GM12878 (cell line): ENCODE measurements at regions not wholly inside any gene's neighbourhood (a gene's known extent, or its start where the extent isn't known, plus 50 kb on each side); places are given as distances from the start of the nearest gene placed in this dataset.

Experiments used
- ATAC-seq: fragments of 200-7000 bp; cut with Tn5 transposase; 3 replicates; pipeline ENCODE4 v1.9.1; 2020; ENCODE audit warnings: mild to moderate bottlenecking, moderate library complexity
- BruUV-seq: library from RNA; stranded (reverse); fragments of 400-500 nt; replicated peaks from 2 replicates; lab custom pipeline; 2021; lab: Mats Ljungman, UMichigan
- CTCF ChIA-PET: fragments of 300-600 bp; sonication (Branson Sonifier 250); formaldehyde crosslinking; extraction: SDS; loops from one replicate; lab custom pipeline; 2021; ENCODE audit warnings: inconsistent platforms; lab: Yijun Ruan, JAX
- POLR2A ChIA-PET: fragments of 350-600 bp; formaldehyde crosslinking; extraction: SDS; loops from one replicate; lab custom pipeline; 2021; ENCODE audit warnings: inconsistent platforms; lab: Charles Lee
- RAD21 ChIA-PET: fragments of 300-600 bp; sonication (Branson Sonifier 250); formaldehyde crosslinking; loops from one replicate; lab custom pipeline; 2023; ENCODE audit warnings: antibody characterized with exemption; ENCODE audit not compliant: unreplicated experiment; lab: Charles Lee
- SMC1A ChIA-PET: fragments of 300-600 bp; sonication (Branson Sonifier 250); formaldehyde crosslinking; loops from one replicate; lab custom pipeline; 2023; ENCODE audit not compliant: unreplicated experiment, uncharacterized antibody; lab: Charles Lee
- DNase-seq: peaks from one replicate; pipeline ENCODE4 v3.0.0-alpha.2; 2011; ENCODE audit warnings: low read depth, low spot score
- FAIRE-seq: peaks from 3 replicates; lab custom pipeline; 2011; peaks lifted over from hg19 to GRCh38; lab: Jason Lieb, UNC
- H2AFZ ChIP-seq: 2 replicates; pipeline ENCODE4 v1.6.0; 2011; ENCODE audit warnings: low read depth, low read length, control low read depth; ENCODE audit not compliant: control insufficient read depth
- H3K27ac ChIP-seq: 2 replicates; pipeline ENCODE4 v1.5.1; 2011; ENCODE audit warnings: control low read depth; ENCODE audit not compliant: control insufficient read depth, insufficient read depth
- H3K27me3 ChIP-seq, 2 experiments: replicated peaks in 1 of 2; 2 replicates each; pipeline versions ENCODE4 v1.6.0 to v1.6.1; 2011; ENCODE audit warnings: low read length in 1 of 2; ENCODE audit not compliant: control insufficient read depth in 2 of 2, insufficient read depth in 2 of 2
- H3K36me3 ChIP-seq, 2 experiments: 2 replicates each; pipeline ENCODE4 v1.5.1; 2011; ENCODE audit warnings: low read length in 1 of 2; ENCODE audit not compliant: control insufficient read depth in 2 of 2, insufficient read depth in 2 of 2
- H3K4me1 ChIP-seq: 2 replicates; pipeline ENCODE4 v1.6.1; 2011; ENCODE audit warnings: mild to moderate bottlenecking, low read length, moderate library complexity, mixed read lengths; ENCODE audit not compliant: control insufficient read depth, insufficient read depth
- H3K4me2 ChIP-seq: 2 replicates; pipeline ENCODE4 v1.6.0; 2011; ENCODE audit warnings: control low read depth; ENCODE audit not compliant: control insufficient read depth, insufficient read depth
- H3K4me3 ChIP-seq: fragments of 200-600 bp; sonication (generic); 2 replicates; pipeline ENCODE4 v1.5.1; 2016
- H3K79me2 ChIP-seq: 2 replicates; pipeline ENCODE4 v1.6.0; 2011; ENCODE audit warnings: low read length; ENCODE audit not compliant: control insufficient read depth, insufficient read depth
- H3K9ac ChIP-seq: 2 replicates; pipeline ENCODE4 v1.8.0; 2011; ENCODE audit warnings: low read length, control low read depth, mixed read lengths; ENCODE audit not compliant: control insufficient read depth, insufficient read depth
- H3K9me3 ChIP-seq: replicated peaks from 3 replicates; pipeline ENCODE4 v1.5.1; 2011; ENCODE audit warnings: mild to moderate bottlenecking, low read length; ENCODE audit not compliant: control insufficient read depth, insufficient read depth
- H4K20me1 ChIP-seq: 2 replicates; pipeline ENCODE4 v1.6.0; 2011; ENCODE audit not compliant: control insufficient read depth, insufficient read depth
- ATF7 ChIP-seq: fragments of 450-650 bp; IDR thresholded peaks from 2 replicates; pipeline ENCODE4 v1.6.1; 2016; ENCODE audit warnings: low read depth, mild to moderate bottlenecking
- BHLHE40 ChIP-seq, 2 experiments: fragments of 450-650 bp in 1 of 2; IDR thresholded peaks; 2 replicates each; pipeline ENCODE4 v1.6.1; 2011 to 2017; ENCODE audit warnings: low read depth in 2 of 2, borderline replicate concordance in 1 of 2, improper control_type of control experiment in 1 of 2, low read length in 1 of 2, mild to moderate bottlenecking in 1 of 2
- EED ChIP-seq: sonication (generic); IDR thresholded peaks from 2 replicates; pipeline ENCODE4 v1.6.1; 2016; ENCODE audit warnings: antibody characterized with exemption, low read depth
- EGR1 ChIP-seq, 2 experiments: IDR thresholded peaks; 1 replicate in 1 of 2; 2 replicates in 1 of 2; pipeline ENCODE4 v1.6.1; 2011 to 2012; ENCODE audit warnings: low read depth in 2 of 2, low read length in 2 of 2, borderline replicate concordance in 1 of 2, mild to moderate bottlenecking in 1 of 2, moderate library complexity in 1 of 2
- ETV6 ChIP-seq, 2 experiments: fragments of 450-650 bp in 1 of 2; IDR thresholded peaks in 1 of 2; conservative IDR thresholded peaks in 1 of 2; 2 replicates each; pipeline ENCODE4 v1.6.1; 2014; ENCODE audit warnings: antibody characterized with exemption in 1 of 2, borderline replicate concordance in 1 of 2, low read depth in 1 of 2, mild to moderate bottlenecking in 1 of 2, moderate library complexity in 1 of 2
- GABPA ChIP-seq: IDR thresholded peaks from 2 replicates; pipeline ENCODE4 v1.6.1; 2014; ENCODE audit warnings: antibody characterized with exemption, low read depth, mild to moderate bottlenecking, inconsistent platforms
- GATAD2B ChIP-seq: fragments of 450-650 bp; conservative IDR thresholded peaks from 2 replicates; pipeline ENCODE4 v1.6.1; 2017; ENCODE audit warnings: low read depth, mild to moderate bottlenecking, moderate library complexity
- IKZF1 ChIP-seq: fragments of 450-650 bp; conservative IDR thresholded peaks from 2 replicates; pipeline ENCODE4 v1.6.1; 2017; ENCODE audit warnings: antibody characterized with exemption, mild to moderate bottlenecking
- IRF4 ChIP-seq: IDR thresholded peaks from 2 replicates; pipeline ENCODE4 v1.6.1; 2011; ENCODE audit warnings: low read depth, low read length
- NBN ChIP-seq: fragments of 450-650 bp; IDR thresholded peaks from 2 replicates; pipeline ENCODE4 v1.6.1; 2016
- NFXL1 ChIP-seq: fragments of 450-650 bp; IDR thresholded peaks from 2 replicates; pipeline ENCODE4 v1.6.1; 2017; ENCODE audit warnings: antibody characterized with exemption, mild to moderate bottlenecking, borderline replicate concordance
- PKNOX1 ChIP-seq: fragments of 450-650 bp; IDR thresholded peaks from 2 replicates; pipeline ENCODE4 v1.6.1; 2016; ENCODE audit warnings: mild to moderate bottlenecking
- RB1 ChIP-seq: fragments of 450-650 bp; formaldehyde crosslinking; IDR thresholded peaks from 2 replicates; pipeline ENCODE4 v1.6.1; 2017; ENCODE audit warnings: mild to moderate bottlenecking, borderline replicate concordance
- SIX5 ChIP-seq: IDR thresholded peaks from 2 replicates; pipeline ENCODE4 v1.6.1; 2011; ENCODE audit warnings: mild to moderate bottlenecking, low read depth, low read length, moderate library complexity; ENCODE audit not compliant: severe bottlenecking
- STAT3 ChIP-seq: IDR thresholded peaks from 2 replicates; pipeline ENCODE4 v1.6.1; 2011; ENCODE audit warnings: low read depth, low read length, improper control_type of control experiment
- WGBS: methylation state at CpG from one replicate; pipeline ENCODE4 v1.1.6; 2016; ENCODE audit warnings: low lambda C conversion rate; ENCODE audit not compliant: insufficient replicate concordance, insufficient coverage; ENCODE audit errors: missing lambda C conversion rate; 5-methylcytosine and 5-hydroxymethylcytosine counted together
- in situ Hi-C: fragments of 300-500 bp; cut with MboI; formaldehyde crosslinking; loops from 9 replicates; pipeline ENCODE4 v1.14.3; 2018; ENCODE audit warnings: mixed read lengths
- intact Hi-C: fragments of 100-400 bp; cut with micrococcal nuclease; formaldehyde crosslinking; loops from one replicate; pipeline ENCODE4 v1.14.2; 2022; ENCODE audit not compliant: unreplicated experiment
- TF ChIP-seq, protein P1 (sequence below): fragments of 450-650 bp; formaldehyde crosslinking; IDR thresholded peaks from 2 replicates; pipeline ENCODE4 v1.5.0; 2022; ENCODE audit warnings: mild to moderate bottlenecking, missing genetic modification characterization

GRCh38 chr12:115464111-115464581, 780.2 kb upstream of the TBX3 start:
- ChIA-PET CTCF (interaction anchor here (1.4 kb wide), 1 partner anchor 97 kb away, joined by 3 read pairs; no protein-coding TSS in a partner anchor), RAD21 (no interaction called here), POLR2A (no interaction called here), SMC1A (no interaction called here)
- H3K27ac ChIP-seq: no peak overlapping the region
- in situ Hi-C loops (no loop called here), intact Hi-C loops (no loop called here)
- no peaks in the 10 kb centered on the region for H4K20me1 ChIP-seq
- H3K9ac ChIP-seq: no peak overlapping the region
- DNase-seq (no peak), ATAC-seq (no peak), FAIRE-seq (no peak)
- H3K36me3 ChIP-seq: no peaks in the 10 kb centered on the region
- H3K4me1 ChIP-seq: no peaks in the 10 kb centered on the region
- no peak overlapping the region for H3K4me2 ChIP-seq
- no peak overlapping the region for H2AFZ ChIP-seq
- no peaks in the 10 kb centered on the region for H3K27me3 ChIP-seq
- H3K79me2 ChIP-seq: no peaks in the 10 kb centered on the region
- TF ChIP-seq GABPA: no peak
- no peak for TF ChIP-seq GATAD2B
- no peak for TF ChIP-seq BHLHE40 (IDR thresholded peaks at IDR 0.05; ENCODE audit: borderline replicate concordance in 1 of 2, low read depth in 2 of 2, low read length in 1 of 2)
- no peak for TF ChIP-seq SIX5
- TF ChIP-seq NBN: no peak
- TF ChIP-seq STAT3: no peak
- TF ChIP-seq, protein P1, sequence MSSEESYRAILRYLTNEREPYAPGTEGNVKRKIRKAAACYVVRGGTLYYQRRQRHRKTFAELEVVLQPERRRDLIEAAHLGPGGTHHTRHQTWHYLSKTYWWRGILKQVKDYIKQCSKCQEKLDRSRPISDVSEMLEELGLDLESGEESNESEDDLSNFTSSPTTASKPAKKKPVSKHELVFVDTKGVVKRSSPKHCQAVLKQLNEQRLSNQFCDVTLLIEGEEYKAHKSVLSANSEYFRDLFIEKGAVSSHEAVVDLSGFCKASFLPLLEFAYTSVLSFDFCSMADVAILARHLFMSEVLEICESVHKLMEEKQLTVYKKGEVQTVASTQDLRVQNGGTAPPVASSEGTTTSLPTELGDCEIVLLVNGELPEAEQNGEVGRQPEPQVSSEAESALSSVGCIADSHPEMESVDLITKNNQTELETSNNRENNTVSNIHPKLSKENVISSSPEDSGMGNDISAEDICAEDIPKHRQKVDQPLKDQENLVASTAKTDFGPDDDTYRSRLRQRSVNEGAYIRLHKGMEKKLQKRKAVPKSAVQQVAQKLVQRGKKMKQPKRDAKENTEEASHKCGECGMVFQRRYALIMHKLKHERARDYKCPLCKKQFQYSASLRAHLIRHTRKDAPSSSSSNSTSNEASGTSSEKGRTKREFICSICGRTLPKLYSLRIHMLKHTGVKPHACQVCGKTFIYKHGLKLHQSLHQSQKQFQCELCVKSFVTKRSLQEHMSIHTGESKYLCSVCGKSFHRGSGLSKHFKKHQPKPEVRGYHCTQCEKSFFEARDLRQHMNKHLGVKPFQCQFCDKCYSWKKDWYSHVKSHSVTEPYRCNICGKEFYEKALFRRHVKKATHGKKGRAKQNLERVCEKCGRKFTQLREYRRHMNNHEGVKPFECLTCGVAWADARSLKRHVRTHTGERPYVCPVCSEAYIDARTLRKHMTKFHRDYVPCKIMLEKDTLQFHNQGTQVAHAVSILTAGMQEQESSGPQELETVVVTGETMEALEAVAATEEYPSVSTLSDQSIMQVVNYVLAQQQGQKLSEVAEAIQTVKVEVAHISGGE (CRISPR knock-in tag): no peak
- TF ChIP-seq NFXL1: no peak
- TF ChIP-seq IKZF1: no peak
- no peak for TF ChIP-seq EED
- no peak for TF ChIP-seq EGR1 (IDR thresholded peaks at IDR 0.05; ENCODE audit: borderline replicate concordance in 1 of 2, low read depth in 2 of 2, low read length in 2 of 2)
- no peak for TF ChIP-seq ETV6 (conservative IDR thresholded peaks at IDR 0.05 in 1 of 2, IDR thresholded peaks at IDR 0.05 in 1 of 2; ENCODE audit: borderline replicate concordance in 1 of 2, low read depth in 1 of 2)
- TF ChIP-seq RB1: no peak
- no peak for TF ChIP-seq ATF7
- no peak for TF ChIP-seq PKNOX1
- TF ChIP-seq IRF4: no peak
- H3K4me3 ChIP-seq: no peak overlapping the region
- whole genome bisulfite sequencing: 39% methylated on average over 9 of the region's 9 CpGs
- BruUV-seq: no TSS peak
- H3K9me3 ChIP-seq: no peaks in the 10 kb centered on the region; the same call in 2 of the 3 replicates
